Bronchial epithelial cell (primary cell): ENCODE measurements at regions not wholly inside any gene's neighbourhood (a gene's known extent, or its start where the extent isn't known, plus 50 kb on each side); places are given as distances from the start of the nearest gene placed in this dataset.

Source experiments
- DNase-seq: peaks from one replicate; pipeline ENCODE4 v3.0.0-alpha.2; 2010; ENCODE audit warnings: low read depth
- FAIRE-seq: peaks from 2 replicates; lab custom pipeline; 2011; peaks lifted over from hg19 to GRCh38; lab: Jason Lieb, UNC
- H3K27me3 ChIP-seq: 2 replicates; pipeline ENCODE4 v1.5.1; 2011; ENCODE audit warnings: low read length; ENCODE audit not compliant: control insufficient read depth, insufficient read depth
- H3K36me3 ChIP-seq: 2 replicates; pipeline ENCODE4 v1.5.1; 2011; ENCODE audit warnings: low read length; ENCODE audit not compliant: control insufficient read depth, insufficient read depth
- H3K4me3 ChIP-seq: 2 replicates; pipeline ENCODE4 v1.5.1; 2011; ENCODE audit warnings: mild to moderate bottlenecking, low read depth, low read length, control low read depth
- CTCF ChIP-seq: IDR thresholded peaks from 2 replicates; pipeline ENCODE4 v1.5.1; 2011; ENCODE audit warnings: mild to moderate bottlenecking, moderate library complexity, low read length, control low read depth, inconsistent platforms; ENCODE audit not compliant: insufficient read depth, severe bottlenecking

- DNase-seq (peak; percentile 4), FAIRE-seq (no peak)
- no peak for TF ChIP-seq CTCF
- Histone ChIP-seq H3K36me3 (no peaks in the 10 kb centered on the region), H3K4me3 (no peak overlapping the region), H3K27me3 (no peaks in the 10 kb centered on the region)
Observed at GRCh38 chr1:189538271-189538670, 939.4 kb downstream of the BRINP3 start.

- no peaks in the 10 kb centered on the region for H3K36me3 ChIP-seq
- H3K27me3 ChIP-seq = no peaks in the 10 kb centered on the region
- H3K4me3 ChIP-seq = no peak overlapping the region
- DNase-seq = no peak
- no peak for FAIRE-seq
- TF ChIP-seq CTCF = no peak
Observed at GRCh38 chr1:189550498-189550897, 927.2 kb downstream of the BRINP3 start.

- H3K4me3 ChIP-seq = no peak overlapping the region
- FAIRE-seq = no peak
- no peak for TF ChIP-seq CTCF
- H3K27me3 ChIP-seq = no peaks in the 10 kb centered on the region
- H3K36me3 ChIP-seq = no peaks in the 10 kb centered on the region
- DNase-seq = no peak
Observed at GRCh38 chr1:189563784-189564183, 913.9 kb downstream of the BRINP3 start.

- no peaks in the 10 kb centered on the region for H3K36me3 ChIP-seq
- FAIRE-seq (no peak), DNase-seq (no peak)
- H3K4me3 ChIP-seq = no peak overlapping the region
- TF ChIP-seq CTCF = no peak
- no peaks in the 10 kb centered on the region for H3K27me3 ChIP-seq
Observed at GRCh38 chr1:189567890-189568289, 909.8 kb downstream of the BRINP3 start.

- Histone ChIP-seq H3K4me3 (no peak overlapping the region), H3K36me3 (no peaks in the 10 kb centered on the region), H3K27me3 (no peaks in the 10 kb centered on the region)
- TF ChIP-seq CTCF = no peak
- peak; percentile 14 for DNase-seq
- no peak for FAIRE-seq
Observed at GRCh38 chr1:189596197-189596596, 881.5 kb downstream of the BRINP3 start.

GRCh38 chr1:189597083-189597482 is 880.6 kb downstream of the BRINP3 start:
- no peak for TF ChIP-seq CTCF
- H3K4me3 ChIP-seq = no peak overlapping the region
- no peaks in the 10 kb centered on the region for H3K36me3 ChIP-seq
- DNase-seq (peak; percentile 73), FAIRE-seq (no peak)
- no peaks in the 10 kb centered on the region for H3K27me3 ChIP-seq
